ENCODE measurements at regions not wholly inside any gene's neighbourhood (a gene's known extent, or its start where the extent isn't known, plus 50 kb on each side); places are given as distances from the start of the nearest gene placed in this dataset.

GRCh38 chr4:112752061-112752460 is 115.1 kb downstream of the LARP7 start:
- no peak overlapping the region for H3K4me3 ChIP-seq (ENCODE audit: low read depth, low read length)
- TF ChIP-seq CTCF (IDR thresholded peaks at IDR 0.05; ENCODE audit: borderline replicate concordance, insufficient read depth, low read depth, low read length) = no peak

- TF ChIP-seq CTCF (IDR thresholded peaks at IDR 0.05; ENCODE audit: borderline replicate concordance, insufficient read depth, low read depth, low read length) = no peak
- H3K4me3 ChIP-seq (ENCODE audit: low read depth, low read length) = no peak overlapping the region
Observed at GRCh38 chr4:112752510-112752909, 115.6 kb downstream of the LARP7 start.

- H3K4me3 ChIP-seq (ENCODE audit: low read depth, low read length) = no peak overlapping the region
- no peak for TF ChIP-seq CTCF (IDR thresholded peaks at IDR 0.05; ENCODE audit: borderline replicate concordance, insufficient read depth, low read depth, low read length)
Observed at GRCh38 chr4:112753333-112753732, 116.4 kb downstream of the LARP7 start.

GRCh38 chr4:112759313-112759712 is 122.4 kb downstream of the LARP7 start:
- H3K4me3 ChIP-seq (ENCODE audit: low read depth, low read length) = no peak overlapping the region
- no peak for TF ChIP-seq CTCF (IDR thresholded peaks at IDR 0.05; ENCODE audit: borderline replicate concordance, insufficient read depth, low read depth, low read length)

- no peak overlapping the region for H3K4me3 ChIP-seq (ENCODE audit: low read depth, low read length)
- peak; percentile 48 for TF ChIP-seq CTCF (IDR thresholded peaks at IDR 0.05; ENCODE audit: borderline replicate concordance, insufficient read depth, low read depth, low read length)
Observed at GRCh38 chr4:112765317-112765974, 128.5 kb downstream of the LARP7 start.

- no peak overlapping the region for H3K4me3 ChIP-seq (ENCODE audit: low read depth, low read length)
Observed at GRCh38 chr4:112766422-112766821, 129.5 kb downstream of the LARP7 start.

More at GRCh38 chr4:112766422-112766821, 129.5 kb downstream of the LARP7 start:
- TF ChIP-seq CTCF (IDR thresholded peaks at IDR 0.05; ENCODE audit: borderline replicate concordance, insufficient read depth, low read depth, low read length) = peak; percentile 31; the same call in 1 of the 2 replicates

Measured in GM12875 (cell line).